Stimulated activated CD4-positive, alpha-beta T cell treated with anti-CD3 and anti-CD28 coated beads, Interleukin-12 subunit alpha, Interleukin-12 subunit beta, amount 100 ng/mL, for 24 hours (primary cell): ENCODE measurements at regions not wholly inside any gene's neighbourhood (a gene's known extent, or its start where the extent isn't known, plus 50 kb on each side); places are given as distances from the start of the nearest gene placed in this dataset.

ENCODE experiments used
- DNase-seq, 2 experiments: peaks; one replicate each; pipeline ENCODE4 v3.0.0-alpha.2; 2020; ENCODE audit warnings: low read depth in 2 of 2

GRCh38 chr5:136811086-136811485, 445.7 kb upstream of the TRPC7 start:
- no peak for DNase-seq

- no peak for DNase-seq
Observed at GRCh38 chr5:136810261-136810801, 445.0 kb upstream of the TRPC7 start.

- DNase-seq, result no peak
Observed at GRCh38 chr5:136809382-136809781, 444.0 kb upstream of the TRPC7 start.

GRCh38 chr5:136808756-136809155, 443.4 kb upstream of the TRPC7 start:
- no peak for DNase-seq

- no peak for DNase-seq
Observed at GRCh38 chr5:136805466-136805865, 440.1 kb upstream of the TRPC7 start.

- DNase-seq, result no peak
Observed at GRCh38 chr5:136802383-136802782, 437.0 kb upstream of the TRPC7 start.

- no peak for DNase-seq
Observed at GRCh38 chr5:136799806-136800372, 434.5 kb upstream of the TRPC7 start.

- DNase-seq, result no peak
Observed at GRCh38 chr5:136793300-136793699, 428.0 kb upstream of the TRPC7 start.

- no peak for DNase-seq
Observed at GRCh38 chr5:136781464-136781863, 416.1 kb upstream of the TRPC7 start.

- DNase-seq, result no peak
Observed at GRCh38 chr5:136780518-136780917, 415.2 kb upstream of the TRPC7 start.

GRCh38 chr5:136776022-136776927, 410.9 kb upstream of the TRPC7 start:
- DNase-seq, result no peak

- no peak for DNase-seq
Observed at GRCh38 chr5:136772491-136772890, 407.1 kb upstream of the TRPC7 start.

- no peak for DNase-seq
Observed at GRCh38 chr5:136769900-136770684, 404.7 kb upstream of the TRPC7 start.

- no peak for DNase-seq
Observed at GRCh38 chr5:136769093-136769492, 403.7 kb upstream of the TRPC7 start.

- no peak for DNase-seq
Observed at GRCh38 chr5:136768457-136768856, 403.1 kb upstream of the TRPC7 start.

- DNase-seq, result no peak
Observed at GRCh38 chr5:136766456-136766855, 401.1 kb upstream of the TRPC7 start.

GRCh38 chr5:136764601-136765000, 399.3 kb upstream of the TRPC7 start:
- no peak for DNase-seq

GRCh38 chr5:136763548-136763947, 398.2 kb upstream of the TRPC7 start:
- no peak for DNase-seq

- no peak for DNase-seq
Observed at GRCh38 chr5:136754216-136754615, 388.9 kb upstream of the TRPC7 start.

GRCh38 chr5:136750224-136750862, 385.0 kb upstream of the TRPC7 start:
- DNase-seq, result no peak

- DNase-seq, result no peak
Observed at GRCh38 chr5:136749016-136749415, 383.7 kb upstream of the TRPC7 start.

GRCh38 chr5:136743052-136743451, 377.7 kb upstream of the TRPC7 start:
- DNase-seq, result no peak
